CD4-positive, alpha-beta T cell (primary cell): ENCODE measurements at regions not wholly inside any gene's neighbourhood (a gene's known extent, or its start where the extent isn't known, plus 50 kb on each side); places are given as distances from the start of the nearest gene placed in this dataset.

Experiments
- ATAC-seq: fragments of 200-7000 bp; cut with Tn5 transposase; one replicate; pipeline ENCODE4 v1.10.0; 2022; ENCODE audit warnings: mild to moderate bottlenecking; ENCODE audit not compliant: poor library complexity
- CTCF ChIA-PET: fragments of 350-600 bp; sonication (Branson Sonifier 250); formaldehyde crosslinking; loops from one replicate; lab custom pipeline; 2021; ENCODE audit warnings: antibody characterized with exemption, inconsistent platforms; lab: Charles Lee
- POLR2A ChIA-PET: fragments of 350-600 bp; sonication (Branson Sonifier 250); formaldehyde crosslinking; loops from one replicate; lab custom pipeline; 2021; ENCODE audit warnings: antibody characterized with exemption, inconsistent platforms; lab: Charles Lee
- DNase-seq, 14 experiments: peaks; one replicate each; pipeline ENCODE4 v3.0.0-alpha.2; 2013 to 2020; ENCODE audit warnings: mixed read lengths in 2 of 14
- H3K27ac ChIP-seq, 2 donors: one replicate each; pipeline versions ENCODE4 v1.5.1 to v1.7.0; 2013; ENCODE audit warnings: low read length in 2 of 2, low read depth in 1 of 2, mild to moderate bottlenecking in 1 of 2
- H3K27me3 ChIP-seq, 2 experiments: 1 replicate in 1 of 2; 2 replicates in 1 of 2; pipeline versions ENCODE4 v1.6.1 to v1.7.0; 2013; ENCODE audit warnings: low read length in 2 of 2, control low read depth in 1 of 2, mild to moderate bottlenecking in 1 of 2, moderate library complexity in 1 of 2; ENCODE audit not compliant: insufficient read depth in 2 of 2, control insufficient read depth in 1 of 2
- H3K36me3 ChIP-seq: one replicate; pipeline ENCODE4 v1.6.1; 2013; ENCODE audit warnings: low read length, control low read depth; ENCODE audit not compliant: insufficient read depth
- H3K4me1 ChIP-seq: one replicate; pipeline ENCODE4 v1.6.1; 2013; ENCODE audit warnings: low read length, control low read depth; ENCODE audit not compliant: insufficient read depth
- H3K4me3 ChIP-seq: one replicate; pipeline ENCODE4 v1.5.1; 2013; ENCODE audit warnings: mild to moderate bottlenecking, low read length, moderate library complexity
- H3K9me3 ChIP-seq, 2 experiments: 1 replicate in 1 of 2; 2 replicates in 1 of 2; pipeline versions ENCODE4 v1.6.1 to v1.7.0; 2013; ENCODE audit warnings: low read length in 2 of 2, mild to moderate bottlenecking in 2 of 2, control low read depth in 1 of 2, moderate library complexity in 1 of 2; ENCODE audit not compliant: control insufficient read depth in 1 of 2, insufficient read depth in 1 of 2
- H3K27ac Mint-ChIP-seq: one replicate; pipeline ENCODE4 v1.8.0; 2020; ENCODE audit warnings: mixed read lengths
- H3K27me3 Mint-ChIP-seq: one replicate; pipeline ENCODE4 v1.8.0; 2021; ENCODE audit warnings: mixed read lengths
- H3K36me3 Mint-ChIP-seq: one replicate; pipeline ENCODE4 v1.8.0; 2021; ENCODE audit warnings: low read depth, mixed read lengths
- H3K4me1 Mint-ChIP-seq: one replicate; pipeline ENCODE4 v1.8.0; 2021; ENCODE audit warnings: low read depth, mixed read lengths
- H3K4me3 Mint-ChIP-seq: one replicate; pipeline ENCODE4 v1.8.0; 2020; ENCODE audit warnings: mild to moderate bottlenecking, mixed read lengths
- H3K9me3 Mint-ChIP-seq: one replicate; pipeline ENCODE4 v1.8.0; 2020; ENCODE audit warnings: mixed read lengths
- CTCF ChIP-seq: fragments of 200-600 bp; IDR thresholded peaks from one replicate; pipeline ENCODE4 v1.8.0; 2022; ENCODE audit warnings: antibody characterized with exemption, mild to moderate bottlenecking
- intact Hi-C, 2 experiments: fragments of 100-400 bp; cut with DNase I in 1 of 2; cut with micrococcal nuclease in 1 of 2; formaldehyde crosslinking; loops; one replicate each; pipeline versions ENCODE4 v1.15.1 to v1.9.0; 2023 to 2025; cut with DNase I, micrococcal nuclease

GRCh38 chr2:19733390-19733789 is 168.4 kb downstream of the TTC32 start:
- no peaks in the 10 kb centered on the region for H3K4me1 Mint-ChIP-seq
- H3K4me1 ChIP-seq = no peaks in the 10 kb centered on the region
- intact Hi-C loops = no loop called here

DNA sequence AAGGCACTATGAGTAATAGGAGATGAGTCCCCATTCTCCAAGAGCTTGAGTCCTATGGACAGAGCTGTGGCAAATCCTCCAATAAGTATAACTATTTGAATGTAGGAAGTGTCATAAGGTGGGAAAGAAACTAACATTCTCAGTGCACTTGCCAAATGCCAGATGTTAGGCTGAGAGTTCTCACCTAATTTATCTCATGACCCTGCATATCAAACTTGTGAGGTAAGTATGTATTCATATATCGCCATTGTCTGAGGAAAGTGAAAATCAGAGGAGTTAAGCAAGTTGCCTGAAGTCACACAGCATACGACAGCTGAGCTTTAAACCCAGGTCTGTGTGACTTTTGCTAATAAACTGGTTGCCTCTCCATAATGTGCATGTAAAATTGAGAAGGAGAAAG is 169.5 kb downstream of the TTC32 start:
- no peak for ATAC-seq
- no peak overlapping the region for H3K27ac ChIP-seq
- no peaks in the 10 kb centered on the region for H3K27me3 ChIP-seq
- DNase-seq = no peak
- ChIA-PET CTCF (no interaction called here), POLR2A (no interaction called here)
- Mint-ChIP-seq H3K27ac (no peak overlapping the region), H3K4me1 (no peaks in the 10 kb centered on the region), H3K27me3 (no peaks in the 10 kb centered on the region), H3K36me3 (no peaks in the 10 kb centered on the region), H3K4me3 (no peak overlapping the region), H3K9me3 (no peaks in the 10 kb centered on the region)
- intact Hi-C loops = no loop called here
- H3K9me3 ChIP-seq = no peaks in the 10 kb centered on the region
- no peak overlapping the region for H3K4me3 ChIP-seq
- H3K36me3 ChIP-seq = no peaks in the 10 kb centered on the region
- H3K4me1 ChIP-seq = no peaks in the 10 kb centered on the region
- TF ChIP-seq CTCF = no peak

More at GRCh38 chr2:19733390-19733789, 168.4 kb downstream of the TTC32 start:
- Histone ChIP-seq H3K36me3 (no peaks in the 10 kb centered on the region), H3K27ac (no peak overlapping the region), H3K9me3 (no peaks in the 10 kb centered on the region), H3K27me3 (no peaks in the 10 kb centered on the region), H3K4me3 (no peak overlapping the region)
- Mint-ChIP-seq H3K4me3 (no peak overlapping the region), H3K36me3 (no peaks in the 10 kb centered on the region), H3K27me3 (peaks cover 11% of the 10 kb centered on the region), H3K27ac (no peak overlapping the region), H3K9me3 (no peaks in the 10 kb centered on the region)
- no peak for ATAC-seq
- TF ChIP-seq CTCF = no peak
- POLR2A ChIA-PET = no interaction called here
- CTCF ChIA-PET = no interaction called here
- DNase-seq = no peak

- H3K27ac ChIP-seq = no peak overlapping the region
- no peak for DNase-seq
- no peaks in the 10 kb centered on the region for H3K9me3 Mint-ChIP-seq
- H3K4me1 ChIP-seq = no peaks in the 10 kb centered on the region
- TF ChIP-seq CTCF = no peak
- H3K4me3 Mint-ChIP-seq = no peak overlapping the region
- no peaks in the 10 kb centered on the region for H3K36me3 ChIP-seq
- intact Hi-C loops = no loop called here
- POLR2A ChIA-PET = no interaction called here
- no peak for ATAC-seq
- no peaks in the 10 kb centered on the region for H3K27me3 Mint-ChIP-seq
- H3K27me3 ChIP-seq = no peaks in the 10 kb centered on the region
- CTCF ChIA-PET = no interaction called here
- no peak overlapping the region for H3K27ac Mint-ChIP-seq
- no peak overlapping the region for H3K4me3 ChIP-seq
- no peaks in the 10 kb centered on the region for H3K9me3 ChIP-seq
- no peaks in the 10 kb centered on the region for H3K36me3 Mint-ChIP-seq
- H3K4me1 Mint-ChIP-seq = no peaks in the 10 kb centered on the region
These were observed 170.3 kb downstream of the TTC32 start for GRCh38 chr2:19731515-19731914.
